ENCODE measurements at regions not wholly inside any gene's neighbourhood (a gene's known extent, or its start where the extent isn't known, plus 50 kb on each side); places are given as distances from the start of the nearest gene placed in this dataset.

DNA sequence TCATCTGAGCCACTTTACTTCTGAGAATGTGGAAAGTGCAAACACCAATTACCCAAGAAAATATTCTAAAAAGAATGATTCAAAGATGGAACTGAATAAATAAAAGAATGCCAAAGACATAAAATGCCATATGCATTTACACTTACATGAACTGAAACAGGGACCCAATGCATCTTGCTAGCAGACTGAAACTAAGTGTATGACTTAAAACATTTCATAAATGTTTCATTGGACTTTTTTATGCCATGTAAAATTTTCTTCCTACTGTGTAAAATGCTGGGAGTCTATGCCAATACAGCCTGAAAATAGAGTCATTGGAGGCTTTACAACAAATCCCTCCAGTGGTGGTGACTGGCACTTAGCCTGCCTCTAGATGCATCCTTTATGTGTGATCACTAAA, 735.1 kb upstream of the CCDC54 start:
- DNase-seq, result no peak

GRCh38 chr3:106643684-106644161, 733.5 kb upstream of the CCDC54 start:
- no peak for DNase-seq

GRCh38 chr3:106673926-106674569, 703.2 kb upstream of the CCDC54 start:
- no peak for DNase-seq

DNA sequence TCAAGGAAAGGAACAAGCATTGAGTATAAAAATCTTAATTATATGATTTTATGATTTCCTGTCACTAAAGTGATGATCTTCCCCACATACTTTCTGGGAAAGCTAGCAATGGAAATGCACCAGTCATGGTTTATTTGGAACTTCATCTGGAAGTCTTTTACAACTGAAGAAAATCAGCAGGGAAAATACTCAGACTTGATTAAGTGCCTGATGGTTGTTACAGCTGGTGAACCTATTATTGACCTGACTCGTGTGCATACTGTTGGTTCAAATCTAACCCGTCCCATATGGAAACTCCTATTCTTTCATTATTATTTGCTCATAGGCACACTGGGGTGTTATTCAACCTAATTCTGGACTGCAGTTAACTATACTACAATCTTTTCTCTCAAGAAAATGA, 701.8 kb upstream of the CCDC54 start:
- no peak for DNase-seq

DNA sequence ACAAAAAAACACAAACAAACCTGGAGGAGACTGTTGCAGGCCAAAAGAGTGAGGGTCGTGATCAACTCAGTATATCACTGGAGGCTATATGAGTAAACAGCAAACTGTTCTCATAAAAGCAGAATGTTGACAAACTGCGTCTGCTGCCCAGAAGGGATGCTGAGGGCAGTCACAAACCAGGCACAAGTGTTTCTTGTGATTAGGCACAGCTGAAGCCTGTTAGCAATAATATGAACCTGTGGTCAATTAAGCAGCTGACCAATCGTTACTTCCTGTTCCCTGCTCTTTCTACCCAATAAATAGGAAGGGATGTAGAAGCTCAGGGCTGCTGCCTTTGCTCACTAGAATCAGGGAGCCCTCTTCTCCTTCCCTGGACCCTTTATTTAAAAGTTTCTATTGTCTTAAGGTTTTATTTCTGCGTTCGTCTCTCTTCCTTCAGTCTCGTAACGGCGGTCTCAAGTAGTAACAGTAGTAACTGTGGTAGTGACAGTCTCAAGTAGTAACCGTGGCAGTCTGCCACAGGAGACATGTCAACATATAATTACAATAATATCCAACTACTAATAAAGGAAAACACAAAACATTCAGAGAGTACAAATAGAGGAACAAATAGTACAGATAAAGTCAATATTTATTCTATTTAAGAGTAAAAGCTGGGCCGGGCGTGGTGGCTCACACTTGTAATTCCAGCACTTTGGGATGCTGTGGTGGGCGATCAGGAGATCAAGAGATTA, 698.4 kb upstream of the CCDC54 start:
- no peak for DNase-seq

GRCh38 chr3:106683953-106684620, 693.2 kb upstream of the CCDC54 start:
- no peak for DNase-seq

GRCh38 chr3:106685745-106686144, 691.5 kb upstream of the CCDC54 start:
- no peak for DNase-seq

DNA sequence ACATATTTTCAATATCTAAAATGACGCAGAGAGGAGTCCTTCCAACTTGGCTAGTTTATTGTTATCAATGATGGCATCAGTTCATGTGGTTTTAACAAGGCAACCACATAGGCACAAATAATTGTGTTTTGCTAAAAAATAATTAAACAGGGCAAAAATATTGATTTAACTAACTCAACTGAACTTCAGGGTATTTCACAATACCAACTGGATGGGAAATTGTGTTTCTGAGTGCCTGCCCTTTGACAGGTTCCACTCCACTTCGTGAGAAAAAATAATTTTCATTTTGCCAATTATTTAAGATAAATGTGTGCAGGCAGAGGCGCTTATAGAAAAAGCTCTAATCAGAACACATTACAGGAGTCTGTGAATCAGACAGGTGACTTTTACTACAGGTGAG, 689.3 kb upstream of the CCDC54 start:
- DNase-seq, result no peak

- peak; percentile 36 for DNase-seq
Measured at GRCh38 chr3:106688464-106688863, 688.8 kb upstream of the CCDC54 start.

GRCh38 chr3:106691476-106691875, 685.8 kb upstream of the CCDC54 start:
- DNase-seq, result no peak

DNA sequence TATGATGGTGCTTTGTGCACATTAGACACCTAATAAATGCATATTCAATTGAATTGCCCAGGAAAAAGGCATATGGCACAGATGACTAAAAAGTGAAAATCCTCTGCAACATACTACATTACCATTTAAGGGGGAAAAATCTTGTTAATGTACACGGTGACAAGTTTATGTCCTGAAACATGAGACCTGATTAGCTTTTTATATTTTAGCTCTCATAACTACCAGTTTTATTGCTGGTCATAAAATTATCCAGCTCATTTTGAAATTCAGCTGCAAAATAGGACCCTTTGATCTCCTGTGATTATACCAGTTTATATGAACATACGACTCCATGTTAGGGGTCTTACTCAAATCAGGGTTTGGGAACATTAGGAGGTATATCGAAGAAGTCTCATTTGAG, 684.6 kb upstream of the CCDC54 start:
- no peak for DNase-seq

- DNase-seq, result peak; percentile 92
Measured at GRCh38 chr3:106699122-106699521, 678.1 kb upstream of the CCDC54 start.

DNA sequence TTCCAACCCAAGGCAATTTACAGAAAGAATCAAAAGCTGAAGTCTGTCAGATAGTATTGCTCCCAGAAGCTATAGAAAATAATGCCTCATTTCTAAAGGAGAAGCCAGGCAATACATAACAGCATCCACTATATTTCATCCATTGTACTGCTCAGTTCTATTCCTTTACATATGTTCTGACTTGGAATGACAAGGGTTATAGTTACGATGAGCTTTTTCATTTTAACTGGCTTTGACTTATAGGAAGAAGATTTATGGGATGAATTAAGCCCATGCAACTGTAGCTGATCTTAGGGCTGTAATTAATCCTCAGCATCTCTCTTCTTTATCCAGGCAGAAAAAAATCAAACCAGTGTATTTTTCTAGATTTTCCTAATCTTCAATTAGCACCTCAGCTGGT, 676.3 kb upstream of the CCDC54 start:
- no peak for DNase-seq

GRCh38 chr3:106703524-106703923, 673.7 kb upstream of the CCDC54 start:
- DNase-seq, result no peak

DNA sequence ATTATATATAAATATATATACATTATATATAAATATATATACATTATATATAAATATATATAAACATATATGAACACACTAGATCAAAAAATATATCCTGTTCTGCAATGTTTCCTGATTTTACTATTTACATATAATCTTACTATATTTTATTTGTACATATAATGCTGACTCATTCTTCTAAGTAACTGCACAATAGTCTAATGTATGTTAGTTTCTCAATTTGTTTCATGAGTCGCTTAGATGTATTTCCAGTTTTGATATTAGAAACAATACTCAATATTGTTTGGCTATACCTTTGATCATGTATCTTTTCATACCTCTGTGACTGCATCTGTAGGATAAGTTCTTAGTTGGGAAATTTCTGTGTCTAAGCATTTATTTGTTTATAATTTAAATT, 669.9 kb upstream of the CCDC54 start:
- DNase-seq, result no peak

- DNase-seq, result no peak
Measured at GRCh38 chr3:106710596-106710995, 666.6 kb upstream of the CCDC54 start.

DNA sequence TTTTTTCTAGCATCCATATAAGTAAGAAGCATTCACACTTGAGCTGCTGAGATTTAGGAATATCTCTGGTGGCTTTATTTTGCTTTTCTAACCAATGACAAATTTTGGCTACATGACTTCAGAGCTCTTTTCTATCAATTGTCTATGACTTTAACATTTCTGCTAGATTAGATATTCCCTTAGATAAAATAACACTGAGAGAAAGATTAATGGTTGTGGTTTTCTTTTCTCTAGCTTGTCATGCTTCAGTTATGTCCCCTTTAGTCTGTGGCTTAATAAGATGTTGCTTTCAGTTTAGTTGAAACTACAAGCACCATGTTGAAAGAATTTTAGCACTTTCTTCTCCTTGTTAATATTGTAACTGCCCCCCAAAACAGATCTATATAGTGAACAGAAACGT, 665.6 kb upstream of the CCDC54 start:
- no peak for DNase-seq

DNA sequence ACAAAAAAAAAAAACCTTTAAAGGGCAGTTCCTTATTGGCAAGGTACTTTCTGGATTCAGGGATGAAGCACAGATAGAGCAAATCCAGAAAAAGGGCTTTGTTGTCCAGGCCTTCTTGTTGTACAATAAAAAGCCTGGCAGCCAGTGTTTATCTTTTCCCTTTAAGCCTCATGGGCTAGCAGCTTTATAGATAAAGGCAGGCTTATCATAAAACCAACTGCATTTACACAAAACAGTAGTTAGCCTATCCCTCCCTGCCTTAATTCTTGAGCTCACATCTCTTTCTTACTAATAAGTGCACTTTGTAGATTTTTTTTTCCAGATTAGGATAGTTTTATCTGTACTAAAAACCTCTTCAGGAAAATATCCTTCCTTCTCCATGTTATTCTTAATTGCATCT, 662.8 kb upstream of the CCDC54 start:
- no peak for DNase-seq

DNA sequence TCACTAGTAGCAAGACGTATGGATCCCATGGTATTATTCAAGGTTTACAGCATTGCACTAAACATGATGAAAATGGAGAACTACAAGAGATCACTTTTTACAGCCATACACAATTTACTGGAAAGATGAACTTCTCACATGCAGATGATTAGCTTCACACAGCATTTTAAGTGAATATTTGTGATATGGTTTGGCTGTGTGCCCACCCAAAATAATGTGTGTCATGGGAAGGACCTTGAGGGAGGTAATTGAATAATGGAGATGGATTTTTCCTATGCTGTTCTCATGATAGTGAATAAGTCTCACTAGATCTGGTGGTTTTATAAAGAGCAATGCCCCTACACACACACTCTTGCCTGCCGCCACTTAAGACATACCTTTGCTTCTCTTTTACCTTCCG, 662.0 kb upstream of the CCDC54 start:
- no peak for DNase-seq

- DNase-seq, result no peak
Measured at GRCh38 chr3:106717178-106717780, 660.0 kb upstream of the CCDC54 start.

DNA sequence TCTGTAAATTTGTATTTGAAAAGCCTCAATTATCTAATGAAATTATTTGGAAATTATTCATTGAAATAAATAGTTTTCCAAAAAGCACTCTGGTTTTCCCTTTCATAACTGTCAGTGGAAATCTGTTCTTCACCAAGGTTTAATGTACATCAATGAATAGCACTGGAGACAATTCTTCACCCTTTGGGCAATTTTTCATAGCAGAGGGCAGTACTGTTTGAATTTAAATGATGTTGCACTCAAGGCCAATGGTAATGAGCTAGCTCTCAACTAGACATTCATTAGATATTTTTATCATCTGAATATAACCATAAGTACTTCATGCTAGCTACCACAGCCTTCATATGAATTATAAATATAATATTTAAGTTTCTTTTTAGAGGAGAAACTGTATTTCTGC, 658.2 kb upstream of the CCDC54 start:
- DNase-seq, result no peak

DNA sequence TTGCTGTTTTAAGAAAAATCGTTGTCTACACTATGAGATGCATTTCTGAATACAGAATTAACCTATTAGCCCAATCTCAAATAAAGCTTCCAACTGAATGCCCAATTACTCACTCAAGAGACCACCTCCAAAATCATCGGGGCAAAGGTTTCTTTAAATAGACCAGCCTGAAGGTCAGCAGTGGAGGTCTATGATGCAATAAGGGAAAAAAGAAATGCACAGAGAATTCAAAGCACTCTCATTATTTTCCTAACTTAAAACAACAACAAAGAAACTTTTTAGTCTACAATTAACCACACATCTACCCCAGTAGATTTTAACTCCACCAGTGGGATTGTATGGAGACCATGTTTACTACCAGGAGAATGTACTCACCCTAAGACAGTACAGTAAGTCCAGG, 657.7 kb upstream of the CCDC54 start:
- no peak for DNase-seq

GRCh38 chr3:106720510-106720909, 656.7 kb upstream of the CCDC54 start:
- no peak for DNase-seq

DNA sequence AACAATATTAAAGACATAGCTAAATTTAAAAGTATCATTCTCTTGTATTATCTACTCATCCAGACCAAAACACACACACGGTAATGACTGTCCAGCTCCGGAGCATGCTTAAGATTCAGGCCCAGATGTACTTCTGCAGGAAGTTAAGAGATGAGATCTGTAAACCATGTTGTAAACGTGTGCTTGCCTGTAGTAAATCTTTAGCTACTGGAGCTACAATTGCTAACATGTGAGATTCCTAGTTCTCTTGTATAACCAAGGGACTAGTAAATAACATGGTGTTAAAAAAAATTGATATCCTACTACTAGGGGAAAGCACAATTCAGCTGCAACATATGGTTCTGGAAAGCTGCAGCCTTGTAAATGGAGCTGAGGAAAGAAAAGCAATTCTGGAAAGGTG, 651.7 kb upstream of the CCDC54 start:
- no peak for DNase-seq

Data from NCI-H2029 treated with DMSO at 0.1 percent for 48 hours (cell line).